ENCODE measurements at regions not wholly inside any gene's neighbourhood (a gene's known extent, or its start where the extent isn't known, plus 50 kb on each side); places are given as distances from the start of the nearest gene placed in this dataset.

GRCh38 chr18:24988253-24988840, 363.6 kb downstream of the ZNF521 start:
- peak; percentile 38 for ATAC-seq
- Mint-ChIP-seq H3K36me3 (no peaks in the 10 kb centered on the region; the same call in 1 of the 2 replicates), H3K9me3 (peaks cover 8% of the 10 kb centered on the region), H3K27ac (no peak overlapping the region), H3K27me3 (ENCODE audit: low read depth) (peaks cover 4% of the 10 kb centered on the region; the same call in 1 of the 2 replicates), H3K4me3 (no peak overlapping the region), H3K4me1 (peaks cover 51% of the 10 kb centered on the region)
- TF ChIP-seq ATF6 (CRISPR knock-in tag; IDR thresholded peaks at IDR 0.05) (no peak), ZMAT4 (CRISPR knock-in tag; IDR thresholded peaks at IDR 0.05) (no peak), FOXP1 (CRISPR knock-in tag; IDR thresholded peaks at IDR 0.05; ENCODE audit: borderline replicate concordance) (no peak)
- CTCF ChIA-PET = no interaction called here
- no peak for DNase-seq (ENCODE audit: low spot score)
- POLR2A ChIA-PET = no interaction called here

GRCh38 chr18:24989760-24990593, 362.0 kb downstream of the ZNF521 start:
- H3K4me1 Mint-ChIP-seq = peaks cover 41% of the 10 kb centered on the region
- no peak overlapping the region for H3K4me3 Mint-ChIP-seq
- DNase-seq (ENCODE audit: low spot score) (no peak), ATAC-seq (peak; percentile 78)
- ChIA-PET POLR2A (no interaction called here), CTCF (no interaction called here)
- H3K9me3 Mint-ChIP-seq = peaks cover 8% of the 10 kb centered on the region
- peaks cover 4% of the 10 kb centered on the region; the same call in 1 of the 2 replicates for H3K27me3 Mint-ChIP-seq (ENCODE audit: low read depth)
- no peaks in the 10 kb centered on the region; the same call in 1 of the 2 replicates for H3K36me3 Mint-ChIP-seq
- no peak overlapping the region for H3K27ac Mint-ChIP-seq
- TF ChIP-seq MYBL2 (CRISPR knock-in tag; IDR thresholded peaks at IDR 0.05) = no peak
- no peak for TF ChIP-seq ZMAT4 (CRISPR knock-in tag; IDR thresholded peaks at IDR 0.05)
- TF ChIP-seq ATF6 (CRISPR knock-in tag; IDR thresholded peaks at IDR 0.05) = no peak
- TF ChIP-seq ZBTB21 (CRISPR knock-in tag; IDR thresholded peaks at IDR 0.05; ENCODE audit: borderline replicate concordance) = no peak
- no peak for TF ChIP-seq ZNF532 (CRISPR knock-in tag; IDR thresholded peaks at IDR 0.05; ENCODE audit: borderline replicate concordance)
- no peak for TF ChIP-seq JAZF1 (CRISPR knock-in tag; IDR thresholded peaks at IDR 0.05)
- no peak for TF ChIP-seq CREB1 (CRISPR knock-in tag; IDR thresholded peaks at IDR 0.05)
- no peak for TF ChIP-seq SMAD4 (CRISPR knock-in tag; IDR thresholded peaks at IDR 0.05)
- no peak for TF ChIP-seq ATF3 (CRISPR knock-in tag; conservative IDR thresholded peaks at IDR 0.05)
- no peak for TF ChIP-seq PREB (CRISPR knock-in tag; IDR thresholded peaks at IDR 0.05; ENCODE audit: borderline replicate concordance)
- no peak for TF ChIP-seq FOXP4 (CRISPR knock-in tag; IDR thresholded peaks at IDR 0.05)
- no peak for TF ChIP-seq NR2C2 (CRISPR knock-in tag; IDR thresholded peaks at IDR 0.05)
- TF ChIP-seq KAT7 (CRISPR knock-in tag; IDR thresholded peaks at IDR 0.05; ENCODE audit: borderline replicate concordance) = no peak
- no peak for TF ChIP-seq EMX1 (CRISPR knock-in tag; IDR thresholded peaks at IDR 0.05)
- TF ChIP-seq TEAD4 (CRISPR knock-in tag; IDR thresholded peaks at IDR 0.05) = no peak

All from WTC11 (cell line).